ENCODE measurements at regions not wholly inside any gene's neighbourhood (a gene's known extent, or its start where the extent isn't known, plus 50 kb on each side); places are given as distances from the start of the nearest gene placed in this dataset.

DNA sequence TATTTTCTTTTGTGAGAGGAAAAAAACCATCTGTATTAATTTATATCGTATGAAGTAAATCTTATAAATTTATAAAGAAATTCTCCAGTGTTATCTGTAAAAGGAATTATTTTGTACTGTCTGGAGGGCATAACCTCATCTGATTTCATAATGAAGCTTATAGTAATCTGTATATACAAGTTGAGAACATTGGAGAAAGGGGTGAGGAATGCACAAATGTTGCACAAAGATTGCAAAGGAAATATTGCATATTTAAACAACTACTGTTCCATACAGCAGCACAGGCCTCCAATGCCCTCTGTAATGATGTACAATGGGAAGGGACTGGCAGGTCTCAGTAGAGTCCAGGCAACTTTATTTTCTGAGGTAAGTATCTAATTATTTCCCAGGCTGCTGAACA lies 50.8 kb upstream of the KCNJ16 start:
- TF ChIP-seq, protein P1, sequence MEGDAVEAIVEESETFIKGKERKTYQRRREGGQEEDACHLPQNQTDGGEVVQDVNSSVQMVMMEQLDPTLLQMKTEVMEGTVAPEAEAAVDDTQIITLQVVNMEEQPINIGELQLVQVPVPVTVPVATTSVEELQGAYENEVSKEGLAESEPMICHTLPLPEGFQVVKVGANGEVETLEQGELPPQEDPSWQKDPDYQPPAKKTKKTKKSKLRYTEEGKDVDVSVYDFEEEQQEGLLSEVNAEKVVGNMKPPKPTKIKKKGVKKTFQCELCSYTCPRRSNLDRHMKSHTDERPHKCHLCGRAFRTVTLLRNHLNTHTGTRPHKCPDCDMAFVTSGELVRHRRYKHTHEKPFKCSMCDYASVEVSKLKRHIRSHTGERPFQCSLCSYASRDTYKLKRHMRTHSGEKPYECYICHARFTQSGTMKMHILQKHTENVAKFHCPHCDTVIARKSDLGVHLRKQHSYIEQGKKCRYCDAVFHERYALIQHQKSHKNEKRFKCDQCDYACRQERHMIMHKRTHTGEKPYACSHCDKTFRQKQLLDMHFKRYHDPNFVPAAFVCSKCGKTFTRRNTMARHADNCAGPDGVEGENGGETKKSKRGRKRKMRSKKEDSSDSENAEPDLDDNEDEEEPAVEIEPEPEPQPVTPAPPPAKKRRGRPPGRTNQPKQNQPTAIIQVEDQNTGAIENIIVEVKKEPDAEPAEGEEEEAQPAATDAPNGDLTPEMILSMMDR (IDR thresholded peaks at IDR 0.05 in 8 of 11, conservative IDR thresholded peaks at IDR 0.05 in 3 of 11) = no peak
- no peak for TF ChIP-seq POLR2A (IDR thresholded peaks at IDR 0.05)
